GM12878 (cell line): ENCODE measurements at regions not wholly inside any gene's neighbourhood (a gene's known extent, or its start where the extent isn't known, plus 50 kb on each side); places are given as distances from the start of the nearest gene placed in this dataset.

Experiments
- HDAC6 ChIP-seq: fragments of 200-600 bp; sonication (generic); IDR thresholded peaks from one replicate; pipeline ENCODE4 v1.8.0; 2017; ENCODE audit warnings: antibody characterized with exemption; ENCODE audit not compliant: unreplicated experiment
- LARP7 ChIP-seq: fragments of 450-650 bp; IDR thresholded peaks from 2 replicates; pipeline ENCODE4 v1.6.1; 2017; ENCODE audit warnings: mild to moderate bottlenecking
- MXI1 ChIP-seq: fragments of 150-350 bp; IDR thresholded peaks from 2 replicates; pipeline ENCODE4 v1.6.1; 2011; ENCODE audit warnings: low read depth, mild to moderate bottlenecking, inconsistent platforms, low read length, improper control_type of control experiment
- SRF ChIP-seq, 2 experiments: IDR thresholded peaks; 2 replicates each; pipeline ENCODE4 v1.6.1; 2011; ENCODE audit warnings: low read depth in 2 of 2, low read length in 2 of 2, mild to moderate bottlenecking in 1 of 2, moderate library complexity in 1 of 2
- TF ChIP-seq, protein P1 (sequence below): IDR thresholded peaks from 2 replicates; pipeline ENCODE4 v1.6.1; 2012; ENCODE audit warnings: low read length, inconsistent platforms
- TF ChIP-seq, protein P2 (sequence below): fragments of 450-650 bp; IDR thresholded peaks from 2 replicates; pipeline ENCODE4 v1.6.1; 2017; ENCODE audit warnings: low read depth, mild to moderate bottlenecking, moderate library complexity

DNA sequence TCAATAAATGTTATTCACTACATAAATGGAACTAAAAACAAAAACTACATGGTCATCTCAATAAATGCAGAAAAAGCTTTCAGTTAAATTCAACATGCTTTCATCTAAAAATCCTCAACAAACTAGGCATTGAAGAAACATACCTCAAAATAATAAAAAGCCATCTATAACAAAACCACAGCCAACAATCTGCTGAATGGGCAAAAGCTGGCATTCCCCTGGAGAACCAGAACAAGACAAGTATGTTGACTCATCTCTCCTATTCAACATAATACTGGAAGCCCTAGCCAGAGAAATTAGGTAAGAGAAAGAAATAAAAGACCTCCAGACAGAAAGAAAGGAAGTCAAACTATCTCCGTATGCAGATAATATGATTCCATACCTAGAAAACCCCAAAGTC lies 759.9 kb downstream of the EPHA3 start:
- TF ChIP-seq, protein P1, sequence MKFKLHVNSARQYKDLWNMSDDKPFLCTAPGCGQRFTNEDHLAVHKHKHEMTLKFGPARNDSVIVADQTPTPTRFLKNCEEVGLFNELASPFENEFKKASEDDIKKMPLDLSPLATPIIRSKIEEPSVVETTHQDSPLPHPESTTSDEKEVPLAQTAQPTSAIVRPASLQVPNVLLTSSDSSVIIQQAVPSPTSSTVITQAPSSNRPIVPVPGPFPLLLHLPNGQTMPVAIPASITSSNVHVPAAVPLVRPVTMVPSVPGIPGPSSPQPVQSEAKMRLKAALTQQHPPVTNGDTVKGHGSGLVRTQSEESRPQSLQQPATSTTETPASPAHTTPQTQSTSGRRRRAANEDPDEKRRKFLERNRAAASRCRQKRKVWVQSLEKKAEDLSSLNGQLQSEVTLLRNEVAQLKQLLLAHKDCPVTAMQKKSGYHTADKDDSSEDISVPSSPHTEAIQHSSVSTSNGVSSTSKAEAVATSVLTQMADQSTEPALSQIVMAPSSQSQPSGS, result no peak
- TF ChIP-seq SRF (IDR thresholded peaks at IDR 0.05; ENCODE audit: low read depth in 2 of 2, low read length in 2 of 2), result no peak
- no peak for TF ChIP-seq HDAC6
- TF ChIP-seq, protein P2, sequence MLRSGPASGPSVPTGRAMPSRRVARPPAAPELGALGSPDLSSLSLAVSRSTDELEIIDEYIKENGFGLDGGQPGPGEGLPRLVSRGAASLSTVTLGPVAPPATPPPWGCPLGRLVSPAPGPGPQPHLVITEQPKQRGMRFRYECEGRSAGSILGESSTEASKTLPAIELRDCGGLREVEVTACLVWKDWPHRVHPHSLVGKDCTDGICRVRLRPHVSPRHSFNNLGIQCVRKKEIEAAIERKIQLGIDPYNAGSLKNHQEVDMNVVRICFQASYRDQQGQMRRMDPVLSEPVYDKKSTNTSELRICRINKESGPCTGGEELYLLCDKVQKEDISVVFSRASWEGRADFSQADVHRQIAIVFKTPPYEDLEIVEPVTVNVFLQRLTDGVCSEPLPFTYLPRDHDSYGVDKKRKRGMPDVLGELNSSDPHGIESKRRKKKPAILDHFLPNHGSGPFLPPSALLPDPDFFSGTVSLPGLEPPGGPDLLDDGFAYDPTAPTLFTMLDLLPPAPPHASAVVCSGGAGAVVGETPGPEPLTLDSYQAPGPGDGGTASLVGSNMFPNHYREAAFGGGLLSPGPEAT, result no peak
- TF ChIP-seq LARP7, result no peak
- no peak for TF ChIP-seq MXI1
